ENCODE measurements at regions not wholly inside any gene's neighbourhood (a gene's known extent, or its start where the extent isn't known, plus 50 kb on each side); places are given as distances from the start of the nearest gene placed in this dataset.
A peak's percentile ranks its signal among the peaks of the same experiment; 100 is the strongest.

- DNase-seq (ENCODE audit: low read depth), result no peak
- TF ChIP-seq CTCF (conservative IDR thresholded peaks at IDR 0.05; ENCODE audit: low read depth, low read length), result no peak
Measured at GRCh38 chr5:120738568-120738967, 274.5 kb downstream of the PRR16 start.

GRCh38 chr5:120740989-120741388 lies 276.9 kb downstream of the PRR16 start:
- no peak for DNase-seq (ENCODE audit: low read depth)
- no peak for TF ChIP-seq CTCF (conservative IDR thresholded peaks at IDR 0.05; ENCODE audit: low read depth, low read length)
- H3K4me3 ChIP-seq (ENCODE audit: low read depth, low read length), result no peak overlapping the region

More at GRCh38 chr5:120738568-120738967, 274.5 kb downstream of the PRR16 start:
- H3K4me3 ChIP-seq (ENCODE audit: low read depth, low read length), result no peak overlapping the region

- no peak overlapping the region for H3K4me3 ChIP-seq (ENCODE audit: low read depth, low read length)
- DNase-seq (ENCODE audit: low read depth), result no peak
- no peak for TF ChIP-seq CTCF (conservative IDR thresholded peaks at IDR 0.05; ENCODE audit: low read depth, low read length)
Measured at GRCh38 chr5:120748474-120748873, 284.4 kb downstream of the PRR16 start.

GRCh38 chr5:120749737-120750136 lies 285.6 kb downstream of the PRR16 start:
- DNase-seq (ENCODE audit: low read depth), result no peak
- TF ChIP-seq CTCF (conservative IDR thresholded peaks at IDR 0.05; ENCODE audit: low read depth, low read length), result no peak
- H3K4me3 ChIP-seq (ENCODE audit: low read depth, low read length), result no peak overlapping the region

- no peak for DNase-seq (ENCODE audit: low read depth)
- H3K4me3 ChIP-seq (ENCODE audit: low read depth, low read length), result no peak overlapping the region
- no peak for TF ChIP-seq CTCF (conservative IDR thresholded peaks at IDR 0.05; ENCODE audit: low read depth, low read length)
Measured at GRCh38 chr5:120759587-120759986, 295.5 kb downstream of the PRR16 start.

- H3K4me3 ChIP-seq (ENCODE audit: low read depth, low read length), result no peak overlapping the region
- no peak for DNase-seq (ENCODE audit: low read depth)
- TF ChIP-seq CTCF (conservative IDR thresholded peaks at IDR 0.05; ENCODE audit: low read depth, low read length), result no peak
Measured at GRCh38 chr5:120761986-120762385, 297.9 kb downstream of the PRR16 start.

- peak; percentile 55 for DNase-seq (ENCODE audit: low read depth)
- H3K4me3 ChIP-seq (ENCODE audit: low read depth, low read length), result no peak overlapping the region
- TF ChIP-seq CTCF (conservative IDR thresholded peaks at IDR 0.05; ENCODE audit: low read depth, low read length), result no peak
Measured at GRCh38 chr5:120765189-120765588, 301.1 kb downstream of the PRR16 start.

Measured in choroid plexus epithelial cell (primary cell).